ENCODE measurements at regions not wholly inside any gene's neighbourhood (a gene's known extent, or its start where the extent isn't known, plus 50 kb on each side); places are given as distances from the start of the nearest gene placed in this dataset.

DNA sequence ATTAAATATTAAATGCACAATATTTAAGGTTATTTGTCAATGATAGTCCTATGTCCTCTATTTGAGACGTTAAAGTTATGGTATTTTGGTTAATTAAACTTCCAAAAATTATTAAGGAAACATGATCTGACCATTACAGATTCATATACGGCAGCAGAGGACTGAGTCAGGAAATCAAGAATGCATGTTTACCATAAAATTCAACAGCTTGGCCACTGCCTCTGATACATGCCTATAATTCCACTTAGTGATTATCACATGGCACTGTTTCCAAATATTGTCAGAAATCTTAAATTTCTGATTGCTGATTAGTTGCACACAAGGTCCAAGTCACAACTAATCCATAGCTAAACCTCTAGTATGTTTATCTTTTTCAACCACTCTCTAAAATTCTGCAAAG lies 232.2 kb upstream of the UGT8 start:
- DNase-seq (ENCODE audit: low read depth) = no peak

DNA sequence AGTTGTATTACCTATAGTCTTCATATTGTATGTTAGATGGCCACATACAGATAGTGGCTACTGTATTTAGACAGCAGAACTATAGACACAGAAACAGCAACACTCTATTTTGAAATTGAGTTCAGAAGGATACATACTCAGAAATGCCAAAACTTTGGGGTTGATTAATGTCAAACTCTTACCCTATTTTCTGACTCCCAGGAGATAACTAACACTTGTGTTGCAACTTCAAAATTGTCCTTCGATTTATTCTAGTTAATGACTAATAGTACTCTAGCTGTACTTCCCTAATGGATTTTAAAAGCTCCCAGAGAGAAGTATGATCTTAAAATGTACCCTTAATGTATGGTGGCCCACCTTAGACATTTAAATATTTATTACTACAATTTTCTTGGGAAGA lies 229.9 kb upstream of the UGT8 start:
- no peak for DNase-seq (ENCODE audit: low read depth)

GRCh38 chr4:114373508-114373907 lies 225.1 kb upstream of the UGT8 start:
- no peak for DNase-seq (ENCODE audit: low read depth)

GRCh38 chr4:114378305-114378903 lies 220.2 kb upstream of the UGT8 start:
- DNase-seq (ENCODE audit: low read depth) = no peak

DNA sequence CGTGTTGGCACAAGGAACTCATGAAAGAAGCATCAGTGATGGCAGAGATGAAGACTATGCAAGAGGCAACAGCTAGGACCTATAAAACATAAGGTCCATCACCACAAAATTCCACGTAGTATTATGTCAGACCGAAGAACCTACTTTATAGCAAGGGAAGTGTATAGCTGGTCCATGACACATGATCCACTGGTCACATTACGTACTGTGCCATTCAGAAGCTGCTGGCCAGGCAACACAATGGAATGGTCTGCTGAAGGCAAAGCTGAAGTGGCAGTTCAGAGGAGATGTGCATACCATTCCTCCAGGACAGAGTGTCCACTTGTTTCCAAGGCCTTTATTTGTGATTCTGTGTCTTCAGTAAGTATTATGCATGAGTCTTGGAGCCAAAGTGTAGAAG lies 215.5 kb upstream of the UGT8 start:
- no peak for DNase-seq (ENCODE audit: low read depth)

DNA sequence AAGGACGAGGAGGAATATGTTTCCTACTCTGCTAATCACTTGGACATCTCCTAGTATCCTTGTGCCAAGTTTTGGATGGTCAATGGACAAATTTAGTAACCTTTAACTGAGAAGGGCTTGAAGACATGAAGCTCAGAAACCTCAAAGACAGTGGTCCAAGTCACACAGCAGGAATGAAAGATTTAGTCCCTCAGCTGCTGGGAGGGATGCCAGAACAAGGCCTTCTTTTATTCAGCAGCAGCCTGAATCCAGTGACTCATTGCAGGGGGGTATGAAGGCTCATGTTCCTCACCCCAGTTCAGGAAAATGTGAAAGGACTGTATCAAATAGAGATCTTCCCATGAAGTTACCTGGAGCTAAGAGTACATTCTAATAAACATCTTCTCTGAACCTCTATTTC lies 214.9 kb upstream of the UGT8 start:
- no peak for DNase-seq (ENCODE audit: low read depth)

DNA sequence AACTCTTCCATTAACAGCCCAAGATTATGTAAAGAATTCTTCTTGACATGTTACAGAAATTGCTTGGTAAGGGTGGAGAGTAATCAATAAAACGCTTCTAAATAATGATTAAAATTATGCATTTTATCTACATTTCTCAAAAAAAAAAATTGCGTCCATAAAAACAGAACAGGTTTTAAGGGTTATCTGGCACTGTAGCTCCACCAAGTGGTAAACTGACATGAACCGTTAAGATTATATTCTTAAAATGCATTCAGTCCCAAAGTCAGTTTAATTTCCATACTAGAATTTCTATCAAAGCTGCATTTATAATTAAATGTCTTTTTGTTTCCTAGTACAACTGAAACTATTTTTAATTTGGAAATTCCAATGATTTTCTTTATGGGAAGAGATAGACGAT lies 214.0 kb upstream of the UGT8 start:
- no peak for DNase-seq (ENCODE audit: low read depth)

GRCh38 chr4:114385195-114385985 lies 213.2 kb upstream of the UGT8 start:
- no peak for DNase-seq (ENCODE audit: low read depth)

DNA sequence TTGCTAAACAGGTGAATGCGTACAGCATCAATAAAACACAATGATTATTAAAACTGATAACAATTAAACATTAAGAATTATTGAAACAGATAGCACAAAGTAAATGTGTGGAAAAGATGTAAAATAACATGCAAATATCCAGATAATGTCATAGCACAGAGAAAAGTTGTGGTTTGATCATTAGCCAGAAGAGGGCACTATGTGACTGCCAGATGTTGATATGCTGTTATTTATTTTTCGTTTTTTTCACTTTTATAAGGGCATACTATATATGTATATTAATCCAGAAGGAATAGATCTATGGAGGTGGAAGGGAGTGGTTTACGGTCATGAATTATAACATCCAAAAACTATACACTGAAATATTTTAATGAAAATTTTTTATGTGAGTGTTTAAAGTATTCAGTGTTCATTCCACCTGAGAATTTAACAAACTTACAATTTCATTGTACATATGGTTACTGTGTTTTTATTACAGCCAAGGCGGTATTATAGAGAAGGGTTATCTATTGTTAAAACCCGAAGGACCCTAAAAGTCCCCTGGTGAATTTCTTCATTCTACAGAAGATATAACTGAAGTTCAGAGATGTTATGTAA lies 211.9 kb upstream of the UGT8 start:
- no peak for DNase-seq (ENCODE audit: low read depth)

- no peak for DNase-seq (ENCODE audit: low read depth)
Observed at GRCh38 chr4:114389070-114389685, 209.4 kb upstream of the UGT8 start.

GRCh38 chr4:114393295-114394038 lies 205.1 kb upstream of the UGT8 start:
- DNase-seq (ENCODE audit: low read depth) = no peak

DNA sequence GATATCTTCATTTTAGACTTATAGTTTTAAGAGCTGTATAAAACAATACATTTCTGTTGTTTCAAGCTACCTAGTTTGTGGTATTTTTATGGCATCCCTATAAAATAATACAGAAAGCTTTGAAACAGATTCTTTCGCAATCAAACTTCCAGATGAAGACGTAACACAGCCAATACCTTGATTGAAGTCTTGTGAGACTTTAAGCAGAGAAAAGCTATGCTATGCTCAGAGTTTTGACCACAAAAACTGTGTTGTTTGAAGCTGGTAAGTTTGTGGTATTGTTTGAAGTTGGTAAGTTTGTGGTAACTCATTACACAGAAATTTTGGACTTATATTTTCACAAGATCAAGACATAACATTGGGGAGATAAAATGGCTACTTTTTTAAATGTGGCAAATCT lies 201.8 kb upstream of the UGT8 start:
- DNase-seq (ENCODE audit: low read depth) = no peak

DNA sequence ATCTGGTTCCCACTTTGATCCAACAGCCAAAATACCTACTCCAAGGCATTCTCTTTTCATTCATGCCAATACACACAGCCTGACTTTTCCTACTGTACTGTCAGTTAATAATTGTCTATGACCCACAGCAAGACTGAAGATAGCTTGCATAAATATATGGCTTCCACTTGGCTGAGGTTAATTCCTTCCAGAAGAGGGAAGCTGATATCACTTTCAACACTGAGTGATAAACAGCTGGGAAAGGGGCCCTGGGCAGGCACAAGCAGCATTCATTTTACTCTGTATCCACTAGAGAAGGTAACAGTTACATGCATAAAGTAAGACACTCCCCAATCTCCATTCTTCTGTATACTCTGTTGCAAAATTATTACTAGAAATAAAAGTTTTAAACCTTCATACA lies 200.2 kb upstream of the UGT8 start:
- DNase-seq (ENCODE audit: low read depth) = no peak

- DNase-seq (ENCODE audit: low read depth) = no peak
Observed at GRCh38 chr4:114399105-114399504, 199.5 kb upstream of the UGT8 start.

GRCh38 chr4:114400531-114400930 lies 198.1 kb upstream of the UGT8 start:
- no peak for DNase-seq (ENCODE audit: low read depth)

- DNase-seq (ENCODE audit: low read depth) = no peak
Observed at GRCh38 chr4:114401483-114401882, 197.1 kb upstream of the UGT8 start.

DNA sequence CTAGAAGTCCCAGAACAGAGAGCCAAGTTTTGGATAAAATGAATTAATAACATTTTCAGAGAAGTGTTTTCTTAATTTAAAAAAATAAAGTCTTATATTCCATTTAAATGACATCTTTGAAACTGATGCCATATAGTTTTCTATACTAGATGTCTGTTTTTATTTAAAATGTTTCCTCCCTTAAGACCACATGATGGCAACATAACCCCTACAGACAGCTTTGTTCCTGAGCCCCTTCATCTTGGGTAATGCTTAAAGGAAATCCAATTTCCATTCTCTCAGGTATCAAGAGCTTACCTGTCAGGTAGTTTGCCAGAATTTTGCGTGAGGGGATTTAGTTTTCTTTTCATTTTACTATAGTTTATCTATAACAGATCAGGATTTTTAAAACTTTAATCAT lies 181.4 kb upstream of the UGT8 start:
- DNase-seq (ENCODE audit: low read depth) = no peak

- no peak for DNase-seq (ENCODE audit: low read depth)
Observed at GRCh38 chr4:114420069-114420468, 178.5 kb upstream of the UGT8 start.

DNA sequence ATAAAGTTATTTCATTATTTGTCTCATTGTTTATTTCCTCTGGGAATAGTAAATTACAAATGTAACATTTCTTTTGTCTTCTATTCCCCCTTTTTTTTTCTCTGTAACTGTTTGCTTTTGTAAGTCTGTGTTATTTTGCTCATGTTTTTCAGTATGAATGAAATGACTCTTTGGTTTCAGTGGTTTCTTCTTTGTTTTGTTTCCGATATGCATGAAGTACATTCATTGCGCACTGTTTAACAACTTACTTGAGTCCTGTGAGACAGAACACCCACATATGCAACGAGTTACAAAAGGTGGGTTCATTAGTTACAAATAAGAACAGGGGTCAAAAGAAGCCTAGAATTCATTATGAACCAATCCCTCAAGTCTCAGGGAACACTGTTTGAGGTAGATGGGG lies 175.0 kb upstream of the UGT8 start:
- no peak for DNase-seq (ENCODE audit: low read depth)

GRCh38 chr4:114435116-114435515 lies 163.5 kb upstream of the UGT8 start:
- no peak for DNase-seq (ENCODE audit: low read depth)

DNA sequence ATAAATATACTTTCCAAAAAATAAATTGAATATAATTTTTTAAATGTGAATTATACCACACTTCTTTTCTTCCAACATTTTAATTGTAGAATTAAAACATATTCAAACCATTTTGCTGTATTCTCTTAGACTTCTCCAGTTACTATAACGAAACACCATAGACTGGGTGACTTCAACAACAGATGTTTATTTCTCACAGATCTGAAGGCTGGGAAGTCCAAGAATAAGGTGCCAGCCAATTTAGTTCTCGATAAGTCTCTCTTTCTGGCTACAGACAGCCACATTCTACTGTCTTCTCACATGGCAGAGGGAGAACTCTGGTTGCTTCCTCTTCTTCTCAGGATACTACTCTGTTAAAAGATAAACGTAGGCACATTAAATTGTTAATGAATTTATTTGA lies 155.8 kb upstream of the UGT8 start:
- no peak for DNase-seq (ENCODE audit: low read depth)

- DNase-seq (ENCODE audit: low read depth) = no peak
Observed at GRCh38 chr4:114444211-114444610, 154.4 kb upstream of the UGT8 start.

Data from stimulated activated CD8-positive, alpha-beta memory T cell treated with anti-CD3 and anti-CD28 coated beads, Interleukin-4, amount 100 ng/mL, for 24 hours (primary cell).